ENCODE measurements at regions not wholly inside any gene's neighbourhood (a gene's known extent, or its start where the extent isn't known, plus 50 kb on each side); places are given as distances from the start of the nearest gene placed in this dataset.

DNA sequence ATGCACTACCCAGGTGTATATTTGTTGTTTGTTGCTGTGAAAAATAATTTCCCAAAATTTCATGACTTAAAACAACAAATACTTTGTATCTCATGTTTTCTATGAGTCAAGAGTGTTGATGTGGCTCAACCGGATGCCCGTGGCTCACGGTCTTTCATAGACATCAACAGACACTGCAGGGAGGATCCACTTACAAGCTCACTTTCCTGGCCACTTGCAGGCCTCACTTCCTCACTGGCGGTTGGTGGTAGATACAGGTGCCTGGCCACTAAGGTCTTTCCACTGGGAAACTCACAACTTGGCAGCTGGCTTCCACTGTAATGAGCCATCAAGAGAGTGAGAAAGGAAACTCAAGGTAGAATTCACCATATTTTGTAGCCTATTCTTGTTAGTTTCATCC is 662.9 kb downstream of the IRS1 start:
- Mint-ChIP-seq H3K36me3 (ENCODE audit: low read depth) (no peaks in the 10 kb centered on the region), H3K27ac (ENCODE audit: unreplicated experiment) (no peak overlapping the region), H3K27me3 (ENCODE audit: low read depth) (peaks cover 19% of the 10 kb centered on the region), H3K4me1 (peaks cover 25% of the 10 kb centered on the region), H3K9me3 (no peaks in the 10 kb centered on the region), H3K4me3 (no peak overlapping the region)
- no peak for TF ChIP-seq CTCF (conservative IDR thresholded peaks at IDR 0.05)
- no peak for DNase-seq (ENCODE audit: low read depth, low spot score)

DNA sequence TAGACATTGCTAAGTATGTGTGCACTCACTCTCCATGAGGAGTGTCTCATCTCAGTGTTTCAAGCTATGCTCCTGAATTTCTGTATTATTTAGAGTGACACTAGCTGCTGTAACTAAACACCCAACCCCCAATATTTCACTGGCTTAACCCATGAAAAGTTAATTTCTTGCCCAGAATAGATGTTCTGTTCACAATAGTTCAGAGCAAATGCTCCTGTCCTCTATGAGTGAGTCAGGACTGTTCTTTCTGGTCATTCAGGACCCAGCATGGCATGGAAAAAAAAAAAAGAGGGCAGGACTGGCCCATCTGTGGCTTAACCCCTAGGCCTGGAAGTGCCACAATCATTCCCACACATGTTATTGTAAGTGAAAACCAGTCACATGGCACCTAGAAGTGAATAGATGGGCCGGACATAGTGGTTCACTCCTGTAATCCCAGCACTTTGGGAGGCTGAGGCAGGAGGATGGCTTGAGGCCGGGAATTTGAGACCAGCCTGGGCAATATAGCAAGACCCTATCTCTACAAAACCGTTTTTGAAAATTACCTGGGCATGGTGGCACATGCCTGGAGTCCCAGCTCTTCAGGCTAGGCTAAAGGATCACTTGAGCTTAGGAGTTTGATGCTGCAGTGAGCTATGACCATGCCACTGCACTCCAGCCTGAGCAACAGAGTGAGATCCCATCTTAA is 663.6 kb downstream of the IRS1 start:
- no peak overlapping the region for H3K4me3 Mint-ChIP-seq
- TF ChIP-seq CTCF (conservative IDR thresholded peaks at IDR 0.05) = no peak
- H3K4me1 Mint-ChIP-seq = peaks cover 28% of the 10 kb centered on the region
- H3K27me3 Mint-ChIP-seq (ENCODE audit: low read depth) = peaks cover 19% of the 10 kb centered on the region
- H3K9me3 Mint-ChIP-seq = no peaks in the 10 kb centered on the region
- no peak overlapping the region for H3K27ac Mint-ChIP-seq (ENCODE audit: unreplicated experiment)
- no peaks in the 10 kb centered on the region for H3K36me3 Mint-ChIP-seq (ENCODE audit: low read depth)
- DNase-seq (ENCODE audit: low read depth, low spot score) = no peak

DNA sequence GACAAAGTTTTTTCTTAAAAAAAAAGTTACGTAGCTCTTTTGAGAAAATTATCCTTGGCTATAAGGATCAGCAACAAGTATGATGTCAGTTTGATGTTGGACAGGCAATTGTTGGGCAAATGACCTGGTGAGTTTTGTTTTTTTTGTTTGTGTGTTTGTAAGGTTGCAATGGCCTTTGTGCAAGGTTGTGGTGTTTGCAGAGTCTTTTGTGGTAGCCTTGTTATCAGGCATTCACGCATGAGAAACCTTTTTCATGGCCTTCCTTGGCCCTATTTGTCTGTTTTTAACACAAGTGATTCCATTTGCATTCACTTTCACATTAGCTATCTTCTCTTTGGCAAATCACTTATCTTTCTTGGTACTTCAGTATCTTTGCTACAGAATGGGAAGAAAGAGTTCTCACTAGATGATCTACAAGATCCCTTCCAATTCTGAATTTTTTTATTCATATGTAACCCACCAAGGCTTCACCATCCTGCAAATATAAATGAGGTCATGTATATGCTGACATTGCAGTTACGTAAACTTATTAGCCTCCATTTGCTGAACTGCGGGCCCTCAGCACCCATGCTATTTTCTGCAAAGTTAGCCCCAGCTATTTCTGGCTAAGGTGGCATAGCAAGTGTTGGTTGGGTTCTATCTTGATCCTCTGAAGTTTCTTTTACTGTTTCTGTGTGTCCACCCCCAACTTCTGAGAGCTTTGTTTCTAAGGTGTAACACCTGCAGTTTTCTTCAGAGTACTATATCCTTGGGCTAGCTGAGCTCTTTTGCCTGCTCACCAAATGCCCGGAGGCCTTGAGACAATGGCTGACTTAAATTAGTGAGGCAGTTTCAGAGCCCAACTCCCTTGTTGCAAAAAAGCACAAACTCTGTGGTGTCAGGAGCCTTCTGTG is 667.1 kb downstream of the IRS1 start:
- H3K4me1 Mint-ChIP-seq = peaks cover 23% of the 10 kb centered on the region
- no peaks in the 10 kb centered on the region for H3K36me3 Mint-ChIP-seq (ENCODE audit: low read depth)
- H3K27me3 Mint-ChIP-seq (ENCODE audit: low read depth) = peaks cover 19% of the 10 kb centered on the region
- no peak for TF ChIP-seq CTCF (conservative IDR thresholded peaks at IDR 0.05)
- H3K9me3 Mint-ChIP-seq = no peaks in the 10 kb centered on the region
- no peak overlapping the region for H3K27ac Mint-ChIP-seq (ENCODE audit: unreplicated experiment)
- H3K4me3 Mint-ChIP-seq = no peak overlapping the region
- DNase-seq (ENCODE audit: low read depth, low spot score) = no peak

- Mint-ChIP-seq H3K36me3 (ENCODE audit: low read depth) (no peaks in the 10 kb centered on the region), H3K4me1 (peaks cover 23% of the 10 kb centered on the region), H3K9me3 (no peaks in the 10 kb centered on the region), H3K27ac (ENCODE audit: unreplicated experiment) (no peak overlapping the region), H3K27me3 (ENCODE audit: low read depth) (peaks cover 19% of the 10 kb centered on the region), H3K4me3 (no peak overlapping the region)
- DNase-seq (ENCODE audit: low read depth, low spot score) = no peak
- no peak for TF ChIP-seq CTCF (conservative IDR thresholded peaks at IDR 0.05)
Measured at GRCh38 chr2:226131299-226131784, 668.3 kb downstream of the IRS1 start.

DNA sequence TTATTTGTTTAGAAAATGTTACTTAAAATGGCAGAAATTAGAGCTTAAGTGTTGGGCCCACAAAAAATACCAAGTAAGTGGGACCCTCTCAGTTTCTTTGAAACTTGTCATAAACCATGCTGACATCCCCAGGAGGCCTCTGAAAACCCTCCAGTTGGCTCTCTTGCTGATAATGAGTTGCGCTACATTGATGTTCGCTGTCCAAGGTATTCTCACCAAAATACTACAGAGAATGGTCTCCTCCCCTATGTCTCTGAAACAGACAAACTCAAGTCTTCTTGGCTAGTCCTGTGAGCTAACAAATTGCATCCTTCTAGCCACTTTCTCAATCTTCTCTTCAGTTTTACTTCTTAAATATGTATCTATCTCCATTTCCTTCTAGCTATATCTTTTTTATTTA is 669.4 kb downstream of the IRS1 start:
- no peak for TF ChIP-seq CTCF (conservative IDR thresholded peaks at IDR 0.05)
- no peaks in the 10 kb centered on the region for H3K36me3 Mint-ChIP-seq (ENCODE audit: low read depth)
- DNase-seq (ENCODE audit: low read depth, low spot score) = no peak
- H3K27me3 Mint-ChIP-seq (ENCODE audit: low read depth) = peaks cover 12% of the 10 kb centered on the region
- H3K9me3 Mint-ChIP-seq = no peaks in the 10 kb centered on the region
- H3K4me1 Mint-ChIP-seq = peaks cover 24% of the 10 kb centered on the region
- H3K4me3 Mint-ChIP-seq = no peak overlapping the region
- no peak overlapping the region for H3K27ac Mint-ChIP-seq (ENCODE audit: unreplicated experiment)
